DOHH2 (cell line): ENCODE measurements at regions not wholly inside any gene's neighbourhood (a gene's known extent, or its start where the extent isn't known, plus 50 kb on each side); places are given as distances from the start of the nearest gene placed in this dataset.

Source experiments
- H3F3A ChIP-seq: fragments of 200-600 bp; sonication (generic), shearing (Covaris generic); 2 replicates; pipeline ENCODE4 v1.6.0; 2016; ENCODE audit warnings: antibody characterized with exemption, mild to moderate bottlenecking; ENCODE audit not compliant: control insufficient read depth, insufficient read depth
- H3K27ac ChIP-seq: fragments of 200-600 bp; sonication (generic); 2 replicates; pipeline ENCODE4 v1.5.1; 2014; ENCODE audit warnings: low read depth, mild to moderate bottlenecking, low read length, moderate library complexity
- H3K27me3 ChIP-seq: fragments of 200-600 bp; sonication (generic); 2 replicates; pipeline ENCODE4 v1.6.1; 2014; ENCODE audit warnings: mild to moderate bottlenecking, low read length, mixed read lengths; ENCODE audit not compliant: control insufficient read depth
- H3K36me3 ChIP-seq: fragments of 200-600 bp; sonication (generic); 2 replicates; pipeline ENCODE4 v1.6.1; 2014; ENCODE audit warnings: mild to moderate bottlenecking, low read length, moderate library complexity, mixed read lengths; ENCODE audit not compliant: control insufficient read depth
- H3K4me1 ChIP-seq: fragments of 200-600 bp; sonication (generic); 2 replicates; pipeline ENCODE4 v1.6.1; 2014; ENCODE audit warnings: mild to moderate bottlenecking, low read length, mixed read lengths; ENCODE audit not compliant: control insufficient read depth
- H3K4me2 ChIP-seq: fragments of 200-600 bp; sonication (generic); 2 replicates; pipeline ENCODE4 v1.6.0; 2014; ENCODE audit warnings: mild to moderate bottlenecking, low read length, moderate library complexity
- H3K4me3 ChIP-seq: fragments of 200-600 bp; sonication (generic); 2 replicates; pipeline ENCODE4 v1.5.1; 2014; ENCODE audit warnings: mild to moderate bottlenecking, low read length, mixed read lengths
- H3K79me2 ChIP-seq: fragments of 200-600 bp; sonication (generic); 2 replicates; pipeline ENCODE4 v1.6.1; 2014; ENCODE audit warnings: mild to moderate bottlenecking, low read length, mixed read lengths; ENCODE audit not compliant: control insufficient read depth
- H3K9me2 ChIP-seq: fragments of 200-600 bp; sonication (generic); replicated peaks from 2 replicates; pipeline ENCODE4 v1.6.1; 2014; ENCODE audit warnings: mild to moderate bottlenecking, low read length, mixed read lengths; ENCODE audit not compliant: control insufficient read depth
- H3K9me3 ChIP-seq: fragments of 200-600 bp; sonication (generic); 2 replicates; pipeline ENCODE4 v1.6.1; 2014; ENCODE audit warnings: antibody characterized with exemption, low read length, mixed read lengths; ENCODE audit not compliant: control insufficient read depth, insufficient read depth
- H4K20me1 ChIP-seq: fragments of 200-600 bp; sonication (generic); 2 replicates; pipeline ENCODE4 v1.6.0; 2014; ENCODE audit warnings: low read depth, mild to moderate bottlenecking, antibody characterized with exemption, low read length, moderate library complexity; ENCODE audit not compliant: control insufficient read depth, insufficient read depth
- EZH2phosphoT487 ChIP-seq: fragments of 200-600 bp; sonication (generic); IDR thresholded peaks from 2 replicates; pipeline ENCODE4 v1.6.1; 2017; ENCODE audit warnings: borderline replicate concordance, mild to moderate bottlenecking, antibody characterized with exemption, low read length, moderate library complexity, mixed read lengths
- TF ChIP-seq, protein P1 (sequence below): fragments of 200-600 bp; sonication (generic); IDR thresholded peaks from one replicate; pipeline ENCODE4 v1.5.1; 2014; ENCODE audit warnings: antibody characterized with exemption, mild to moderate bottlenecking, low read depth, low read length; ENCODE audit not compliant: poor library complexity, severe bottlenecking

GRCh38 chr4:180330521-180330920, 1912.7 kb upstream of the TENM3 start:
- Histone ChIP-seq H3F3A (no peaks in the 10 kb centered on the region), H3K4me1 (no peaks in the 10 kb centered on the region), H3K4me3 (no peak overlapping the region), H3K27me3 (no peaks in the 10 kb centered on the region), H3K9me2 (no peaks in the 10 kb centered on the region), H3K79me2 (no peaks in the 10 kb centered on the region), H3K36me3 (no peaks in the 10 kb centered on the region), H4K20me1 (no peaks in the 10 kb centered on the region), H3K4me2 (no peak overlapping the region), H3K27ac (no peak overlapping the region), H3K9me3 (no peaks in the 10 kb centered on the region)
- TF ChIP-seq EZH2phosphoT487 = no peak
- TF ChIP-seq, protein P1, sequence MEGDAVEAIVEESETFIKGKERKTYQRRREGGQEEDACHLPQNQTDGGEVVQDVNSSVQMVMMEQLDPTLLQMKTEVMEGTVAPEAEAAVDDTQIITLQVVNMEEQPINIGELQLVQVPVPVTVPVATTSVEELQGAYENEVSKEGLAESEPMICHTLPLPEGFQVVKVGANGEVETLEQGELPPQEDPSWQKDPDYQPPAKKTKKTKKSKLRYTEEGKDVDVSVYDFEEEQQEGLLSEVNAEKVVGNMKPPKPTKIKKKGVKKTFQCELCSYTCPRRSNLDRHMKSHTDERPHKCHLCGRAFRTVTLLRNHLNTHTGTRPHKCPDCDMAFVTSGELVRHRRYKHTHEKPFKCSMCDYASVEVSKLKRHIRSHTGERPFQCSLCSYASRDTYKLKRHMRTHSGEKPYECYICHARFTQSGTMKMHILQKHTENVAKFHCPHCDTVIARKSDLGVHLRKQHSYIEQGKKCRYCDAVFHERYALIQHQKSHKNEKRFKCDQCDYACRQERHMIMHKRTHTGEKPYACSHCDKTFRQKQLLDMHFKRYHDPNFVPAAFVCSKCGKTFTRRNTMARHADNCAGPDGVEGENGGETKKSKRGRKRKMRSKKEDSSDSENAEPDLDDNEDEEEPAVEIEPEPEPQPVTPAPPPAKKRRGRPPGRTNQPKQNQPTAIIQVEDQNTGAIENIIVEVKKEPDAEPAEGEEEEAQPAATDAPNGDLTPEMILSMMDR = no peak

DNA sequence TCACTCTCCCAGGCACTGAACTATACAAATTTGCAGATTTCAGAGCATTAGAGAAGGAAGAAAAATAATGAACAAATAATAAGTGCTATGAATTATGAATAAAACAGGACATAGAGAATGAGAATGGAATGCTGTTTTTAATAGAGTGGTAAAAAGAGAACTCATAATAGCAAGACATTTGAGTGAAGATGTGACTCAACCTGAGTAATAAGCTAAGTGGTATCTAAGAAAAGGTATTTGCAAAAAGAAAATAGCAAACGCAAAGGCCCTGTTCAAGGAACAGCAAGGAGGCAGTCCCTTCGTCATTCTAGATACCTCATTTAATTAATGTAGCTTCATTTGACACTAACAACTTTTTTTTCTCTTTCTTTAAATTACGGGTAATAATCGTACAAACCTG, 1910.0 kb upstream of the TENM3 start:
- H4K20me1 ChIP-seq = no peaks in the 10 kb centered on the region
- no peaks in the 10 kb centered on the region for H3K9me2 ChIP-seq
- no peaks in the 10 kb centered on the region for H3K36me3 ChIP-seq
- H3K27ac ChIP-seq = no peak overlapping the region
- H3K4me2 ChIP-seq = no peak overlapping the region
- TF ChIP-seq, protein P1 = no peak
- TF ChIP-seq EZH2phosphoT487 = no peak
- H3K4me3 ChIP-seq = no peak overlapping the region
- no peaks in the 10 kb centered on the region; the same call in 1 of the 2 replicates for H3K9me3 ChIP-seq
- H3K4me1 ChIP-seq = no peaks in the 10 kb centered on the region
- H3K79me2 ChIP-seq = no peaks in the 10 kb centered on the region
- H3F3A ChIP-seq = no peaks in the 10 kb centered on the region
- H3K27me3 ChIP-seq = no peaks in the 10 kb centered on the region

DNA sequence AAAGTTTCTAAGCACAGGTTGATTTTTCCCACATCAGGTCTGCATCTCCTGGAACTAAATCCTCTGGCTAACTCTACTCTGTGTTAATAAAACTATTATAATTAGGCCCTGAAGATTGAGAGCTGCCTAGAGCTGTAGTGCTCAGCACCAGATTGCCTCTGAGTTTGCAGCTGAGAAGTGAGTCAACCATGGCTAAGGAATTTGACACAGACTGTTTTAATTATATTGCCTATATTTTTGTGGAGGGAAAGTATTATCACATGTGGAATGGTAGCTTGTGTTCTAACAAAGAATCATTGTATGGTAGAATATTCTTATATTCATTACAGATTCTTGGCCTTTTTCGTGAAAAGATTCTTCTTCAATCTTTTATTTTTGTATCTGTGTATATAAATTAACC, 1907.6 kb upstream of the TENM3 start:
- Histone ChIP-seq H3F3A (no peaks in the 10 kb centered on the region), H3K4me3 (no peak overlapping the region), H3K9me3 (no peaks in the 10 kb centered on the region; the same call in 1 of the 2 replicates), H3K27ac (no peak overlapping the region), H3K4me2 (no peak overlapping the region), H3K36me3 (no peaks in the 10 kb centered on the region), H4K20me1 (no peaks in the 10 kb centered on the region), H3K9me2 (no peaks in the 10 kb centered on the region), H3K27me3 (no peaks in the 10 kb centered on the region), H3K4me1 (no peaks in the 10 kb centered on the region), H3K79me2 (no peaks in the 10 kb centered on the region)
- no peak for TF ChIP-seq EZH2phosphoT487
- TF ChIP-seq, protein P1 = no peak
